Prostate gland (tissue), 2 donors: ENCODE measurements at regions not wholly inside any gene's neighbourhood (a gene's known extent, or its start where the extent isn't known, plus 50 kb on each side); places are given as distances from the start of the nearest gene placed in this dataset.

Experiments used
- DNase-seq: peaks from one replicate; pipeline ENCODE4 v3.0.0-alpha.2; 2019; ENCODE audit warnings: low spot score
- H3K27ac ChIP-seq, 2 donors: fragments of 200-600 bp; sonication (generic); 2 replicates each; pipeline ENCODE4 v1.5.1; 2017 to 2019
- H3K27me3 ChIP-seq: fragments of 200-600 bp; sonication (generic); replicated peaks from 2 replicates; pipeline ENCODE4 v1.5.1; 2019; ENCODE audit not compliant: insufficient read depth
- H3K36me3 ChIP-seq, 2 donors: fragments of 200-600 bp; sonication (generic); 1 replicate in 1 of 2; 2 replicates in 1 of 2; pipeline versions ENCODE4 v1.5.1 to v1.8.1; 2017 to 2019
- H3K4me1 ChIP-seq: fragments of 200-600 bp; sonication (generic); replicated peaks from 2 replicates; pipeline ENCODE4 v1.5.1; 2019
- H3K4me3 ChIP-seq, 2 donors: fragments of 200-600 bp; sonication (generic); 2 replicates each; pipeline ENCODE4 v1.5.1; 2017 to 2019
- H3K9me3 ChIP-seq: fragments of 200-600 bp; sonication (generic); 2 replicates; pipeline ENCODE4 v1.5.1; 2017
- CTCF ChIP-seq, 4 experiments: fragments of 200-600 bp in 2 of 4; fragments of 450-650 bp in 2 of 4; sonication (generic) in 2 of 4; IDR thresholded peaks; 1 replicate in 3 of 4; 2 replicates in 1 of 4; pipeline ENCODE4 v1.5.1; 2016 to 2019; ENCODE audit warnings: antibody characterized with exemption in 4 of 4, mild to moderate bottlenecking in 2 of 4, moderate library complexity in 2 of 4
- POLR2A ChIP-seq: fragments of 450-650 bp; IDR thresholded peaks from one replicate; pipeline ENCODE4 v1.6.1; 2016; ENCODE audit warnings: antibody characterized with exemption, mild to moderate bottlenecking
- POLR2AphosphoS5 ChIP-seq: sonication (generic); formaldehyde crosslinking; IDR thresholded peaks from one replicate; pipeline ENCODE4 v1.6.1; 2017; ENCODE audit warnings: antibody characterized with exemption
- WGBS: methylation state at CpG from one replicate; pipeline ENCODE4 v1.1.5; 2018; 5-methylcytosine and 5-hydroxymethylcytosine counted together
- intact Hi-C: fragments of 100-400 bp; cut with DNase I; formaldehyde crosslinking; loops from one replicate; pipeline ENCODE4 v1.14.2; 2022

- no peaks in the 10 kb centered on the region for H3K9me3 ChIP-seq
- no peaks in the 10 kb centered on the region for H3K27me3 ChIP-seq
- WGBS, result 84% methylated on average over 6 of the region's 6 CpGs
- TF ChIP-seq POLR2AphosphoS5 (no peak), CTCF (IDR thresholded peaks at IDR 0.05) (no peak), POLR2A (no peak)
- H3K4me3 ChIP-seq, result no peak overlapping the region
- H3K36me3 ChIP-seq, result no peaks in the 10 kb centered on the region
- intact Hi-C loops, result no loop called here
- no peaks in the 10 kb centered on the region for H3K4me1 ChIP-seq
- peak overlapping the region in 1 of 2 donors; percentile 72 for H3K27ac ChIP-seq
- DNase-seq, result no peak
These were observed 65.4 kb upstream of the WDFY2 start for GRCh38 chr13:51518827-51519226.

- Histone ChIP-seq H3K27ac (peak overlapping the region in 1 of 2 donors; percentile 72), H3K9me3 (no peaks in the 10 kb centered on the region), H3K36me3 (no peaks in the 10 kb centered on the region), H3K4me3 (no peak overlapping the region), H3K4me1 (no peaks in the 10 kb centered on the region), H3K27me3 (no peaks in the 10 kb centered on the region)
- DNase-seq, result peak; percentile 27
- WGBS, result 45% methylated on average over 3 of the region's 3 CpGs
- intact Hi-C loops, result no loop called here
- peak; percentile 81 for TF ChIP-seq POLR2AphosphoS5
- TF ChIP-seq CTCF (IDR thresholded peaks at IDR 0.05), result no peak
These were observed 64.5 kb upstream of the WDFY2 start for GRCh38 chr13:51519771-51520216.

- intact Hi-C loops, result no loop called here
- Histone ChIP-seq H3K27ac (peak overlapping the region in 1 of 2 donors; percentile 72), H3K4me3 (no peak overlapping the region), H3K36me3 (no peaks in the 10 kb centered on the region), H3K27me3 (no peaks in the 10 kb centered on the region), H3K4me1 (no peaks in the 10 kb centered on the region), H3K9me3 (no peaks in the 10 kb centered on the region)
- TF ChIP-seq POLR2AphosphoS5 (peak; percentile 17), POLR2A (no peak), CTCF (IDR thresholded peaks at IDR 0.05) (no peak)
- peak; percentile 60 for DNase-seq
- 80% methylated on average over 4 of the region's 4 CpGs for WGBS
These were observed 63.7 kb upstream of the WDFY2 start for GRCh38 chr13:51520524-51520923.

- WGBS, result 4% methylated on average over 4 of the region's 4 CpGs
- peak overlapping the region in 1 of 2 donors; percentile 17 for H3K27ac ChIP-seq
These were observed 61.2 kb upstream of the WDFY2 start for GRCh38 chr13:51523082-51523518.

More at GRCh38 chr13:51523082-51523518, 61.2 kb upstream of the WDFY2 start:
- Histone ChIP-seq H3K36me3 (no peaks in the 10 kb centered on the region), H3K4me1 (no peaks in the 10 kb centered on the region), H3K9me3 (no peaks in the 10 kb centered on the region), H3K4me3 (no peak overlapping the region), H3K27me3 (no peaks in the 10 kb centered on the region)
- TF ChIP-seq POLR2AphosphoS5 (peak; percentile 30), POLR2A (no peak), CTCF (IDR thresholded peaks at IDR 0.05) (no peak)
- intact Hi-C loops, result no loop called here
- peak; percentile 25 for DNase-seq
